GM12874 (cell line): ENCODE measurements at regions not wholly inside any gene's neighbourhood (a gene's known extent, or its start where the extent isn't known, plus 50 kb on each side); places are given as distances from the start of the nearest gene placed in this dataset.

Source experiments
- TF ChIP-seq, protein P1 (sequence below): IDR thresholded peaks from 2 replicates; pipeline ENCODE4 v1.5.1; 2011; ENCODE audit warnings: low read depth, mild to moderate bottlenecking, control low read depth, low read length, moderate library complexity; ENCODE audit not compliant: insufficient read depth

DNA sequence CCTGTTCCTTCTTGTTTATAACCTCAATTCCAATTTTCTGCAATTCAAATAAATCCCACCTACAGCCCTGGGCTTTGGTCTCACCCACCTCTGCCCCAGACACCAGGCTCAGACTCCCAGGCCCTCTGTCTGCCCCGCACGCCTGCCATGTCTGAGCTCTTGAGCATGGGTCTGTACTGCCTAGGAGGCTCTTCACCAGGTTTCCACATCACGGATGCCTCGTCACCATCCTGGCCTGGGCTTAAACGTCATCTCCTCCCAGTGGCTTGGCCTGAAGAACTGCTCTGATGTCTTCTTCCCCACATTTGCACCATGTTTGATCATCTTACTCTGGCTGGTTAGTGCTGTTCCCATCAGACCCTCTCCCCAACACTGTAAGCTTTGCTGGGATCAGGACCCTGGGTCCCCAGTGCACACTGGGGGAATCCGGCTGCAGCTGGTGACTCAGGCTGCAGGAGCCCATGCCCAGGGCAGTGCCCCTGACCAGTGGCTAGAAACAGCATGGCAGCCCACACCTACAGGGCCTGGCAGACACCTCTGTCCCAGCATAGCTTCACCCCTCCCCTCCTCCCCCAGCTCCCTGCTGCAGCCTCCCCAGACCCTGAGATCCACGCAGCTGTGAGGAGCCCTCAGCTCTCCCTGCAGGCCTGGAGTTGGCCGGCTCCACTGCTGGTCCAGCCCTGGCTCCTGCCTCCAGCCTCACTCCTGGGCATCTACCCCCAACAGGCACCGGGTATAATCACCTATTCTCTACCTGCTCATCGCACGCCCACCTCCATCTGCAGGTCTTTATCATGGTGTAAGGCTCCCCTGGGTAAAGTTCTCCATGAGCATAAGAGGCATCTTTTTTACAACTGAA, 162.8 kb upstream of the NSMCE3 start:
- TF ChIP-seq, protein P1, sequence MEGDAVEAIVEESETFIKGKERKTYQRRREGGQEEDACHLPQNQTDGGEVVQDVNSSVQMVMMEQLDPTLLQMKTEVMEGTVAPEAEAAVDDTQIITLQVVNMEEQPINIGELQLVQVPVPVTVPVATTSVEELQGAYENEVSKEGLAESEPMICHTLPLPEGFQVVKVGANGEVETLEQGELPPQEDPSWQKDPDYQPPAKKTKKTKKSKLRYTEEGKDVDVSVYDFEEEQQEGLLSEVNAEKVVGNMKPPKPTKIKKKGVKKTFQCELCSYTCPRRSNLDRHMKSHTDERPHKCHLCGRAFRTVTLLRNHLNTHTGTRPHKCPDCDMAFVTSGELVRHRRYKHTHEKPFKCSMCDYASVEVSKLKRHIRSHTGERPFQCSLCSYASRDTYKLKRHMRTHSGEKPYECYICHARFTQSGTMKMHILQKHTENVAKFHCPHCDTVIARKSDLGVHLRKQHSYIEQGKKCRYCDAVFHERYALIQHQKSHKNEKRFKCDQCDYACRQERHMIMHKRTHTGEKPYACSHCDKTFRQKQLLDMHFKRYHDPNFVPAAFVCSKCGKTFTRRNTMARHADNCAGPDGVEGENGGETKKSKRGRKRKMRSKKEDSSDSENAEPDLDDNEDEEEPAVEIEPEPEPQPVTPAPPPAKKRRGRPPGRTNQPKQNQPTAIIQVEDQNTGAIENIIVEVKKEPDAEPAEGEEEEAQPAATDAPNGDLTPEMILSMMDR, result no peak

DNA sequence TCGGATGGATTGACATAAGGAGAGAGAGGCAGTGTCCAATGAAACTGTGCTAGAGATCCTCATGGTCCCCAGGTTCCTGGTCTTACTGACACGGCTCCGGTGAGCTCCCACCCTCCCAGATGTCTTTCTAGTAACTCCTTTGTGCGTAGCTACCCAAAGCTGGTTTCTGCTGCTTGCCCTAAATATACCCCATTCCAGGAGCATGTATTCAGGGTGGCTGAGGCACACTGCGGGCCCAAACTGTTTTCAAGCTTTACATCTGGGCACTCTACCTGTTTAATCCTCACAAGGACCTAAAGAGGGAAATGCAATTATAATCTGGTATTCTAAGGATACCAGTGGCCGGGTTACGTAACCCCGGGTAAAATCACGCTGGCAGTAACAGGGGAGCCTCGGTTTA, 161.2 kb upstream of the NSMCE3 start:
- TF ChIP-seq, protein P1, result no peak

DNA sequence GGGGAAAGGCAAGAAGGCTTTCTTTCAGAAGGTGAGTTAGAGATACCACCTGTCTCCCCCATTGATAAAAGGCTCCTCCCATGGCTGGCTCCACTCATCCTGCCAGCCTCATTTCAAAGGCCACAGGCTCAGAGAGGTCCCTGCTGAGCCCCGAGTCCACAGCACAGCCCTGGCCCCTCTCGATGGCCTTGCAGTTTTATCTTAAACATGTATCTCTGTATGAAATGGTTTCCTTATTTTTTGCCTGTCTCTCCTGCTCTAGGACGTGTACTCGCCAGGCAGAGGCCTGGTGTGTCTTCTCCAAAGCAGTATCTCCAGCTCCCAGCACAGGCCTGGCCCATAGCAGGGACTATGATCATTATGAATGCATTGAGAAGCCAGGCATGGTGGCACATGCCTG, 160.5 kb upstream of the NSMCE3 start:
- TF ChIP-seq, protein P1, result no peak

DNA sequence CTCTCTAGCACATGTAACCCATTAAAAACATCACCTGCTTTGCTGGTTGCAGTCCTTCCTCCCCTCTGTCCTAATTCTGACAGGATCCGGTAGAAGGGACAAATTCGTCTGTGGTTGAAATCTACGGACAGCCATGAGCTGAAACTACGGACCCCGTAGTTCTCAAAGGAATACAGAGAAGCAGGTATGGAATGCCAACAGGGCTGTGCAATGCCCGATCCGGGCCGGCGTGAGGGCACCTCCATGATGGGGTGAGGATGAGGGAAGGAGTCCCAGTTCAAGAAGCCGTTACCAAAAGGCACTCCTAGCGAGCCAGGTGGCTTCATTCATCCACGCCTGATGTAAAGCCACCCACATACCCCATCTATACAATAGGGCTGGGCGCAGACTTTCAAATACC, 160.0 kb upstream of the NSMCE3 start:
- TF ChIP-seq, protein P1, result no peak

DNA sequence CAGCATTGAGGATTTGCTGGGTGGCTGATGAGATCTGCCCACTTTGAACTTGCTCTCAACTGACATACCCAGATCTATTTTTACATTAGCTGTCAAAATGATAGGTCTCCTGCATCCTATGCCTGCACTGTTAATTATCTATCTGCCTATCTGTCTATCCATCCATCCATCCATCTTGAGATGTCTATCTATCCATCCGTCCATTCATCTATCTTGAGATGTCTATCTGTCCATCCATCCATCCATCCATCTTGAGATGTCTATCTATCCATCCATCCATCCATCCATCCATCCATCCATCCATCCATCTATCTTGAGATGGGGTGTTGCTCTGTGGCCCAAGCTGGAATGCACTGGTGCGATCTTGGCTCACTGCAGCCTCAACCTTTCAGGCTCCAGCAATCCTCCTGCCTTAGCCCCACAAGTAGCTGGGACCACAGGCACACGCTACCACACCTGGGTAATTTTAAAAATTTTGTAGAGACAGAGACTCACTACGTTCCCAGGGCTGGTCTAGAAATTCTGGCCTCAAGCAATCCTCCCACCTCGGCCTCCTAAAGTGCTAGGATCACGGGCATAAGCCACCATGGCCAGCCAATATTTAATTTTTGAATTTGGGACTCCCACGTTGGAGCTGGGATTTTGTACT, 159.4 kb upstream of the NSMCE3 start:
- TF ChIP-seq, protein P1, result no peak

DNA sequence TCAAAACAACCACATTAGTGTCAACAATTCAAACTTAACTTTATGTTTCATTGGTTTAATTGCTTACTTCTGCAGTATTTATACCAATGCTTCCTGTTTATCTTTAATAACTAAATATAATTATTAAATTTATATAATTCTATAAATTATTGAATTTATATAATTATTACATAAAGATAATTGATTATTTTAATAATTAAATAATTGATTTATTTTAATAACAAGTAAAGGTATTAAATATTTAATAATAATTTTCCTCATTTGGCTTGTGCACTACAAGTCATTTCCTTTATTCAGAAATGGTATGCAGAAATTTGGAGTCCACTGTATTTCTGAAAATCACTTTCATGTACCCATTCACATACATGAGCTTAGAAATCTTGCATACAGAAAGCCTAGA, 156.2 kb upstream of the NSMCE3 start:
- TF ChIP-seq, protein P1, result no peak

DNA sequence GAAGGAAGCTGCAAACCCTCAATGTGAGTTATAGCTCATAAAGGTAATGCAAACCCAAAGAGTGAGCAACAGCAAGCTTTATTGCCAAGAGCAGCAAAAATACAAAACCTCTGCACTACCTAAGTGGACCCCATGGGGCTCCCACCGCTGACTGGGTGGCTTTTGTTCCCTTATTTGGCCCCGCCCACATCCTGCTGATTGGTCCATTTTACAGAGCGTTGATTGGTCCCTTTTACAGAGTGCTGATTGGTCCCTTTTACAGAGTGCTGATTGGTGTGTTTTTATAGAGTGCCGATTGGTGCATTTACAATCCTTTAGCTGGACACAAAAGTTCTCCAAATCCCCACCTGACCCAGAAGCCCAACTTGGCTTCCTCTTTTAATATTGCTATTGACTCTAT, 154.5 kb upstream of the NSMCE3 start:
- TF ChIP-seq, protein P1, result no peak
